A549 (cell line): ENCODE measurements at regions not wholly inside any gene's neighbourhood (a gene's known extent, or its start where the extent isn't known, plus 50 kb on each side); places are given as distances from the start of the nearest gene placed in this dataset.

ENCODE experiments used
- BHLHE40 ChIP-seq: IDR thresholded peaks from 2 replicates; pipeline ENCODE4 v1.6.1; 2012; ENCODE audit warnings: low read depth, low read length, inconsistent platforms
- TF ChIP-seq, protein P1 (sequence below): fragments of >200 bp; sonication (Bioruptor Twin); formaldehyde crosslinking; IDR thresholded peaks from 3 replicates; pipeline ENCODE4 v1.5.1; 2016

DNA sequence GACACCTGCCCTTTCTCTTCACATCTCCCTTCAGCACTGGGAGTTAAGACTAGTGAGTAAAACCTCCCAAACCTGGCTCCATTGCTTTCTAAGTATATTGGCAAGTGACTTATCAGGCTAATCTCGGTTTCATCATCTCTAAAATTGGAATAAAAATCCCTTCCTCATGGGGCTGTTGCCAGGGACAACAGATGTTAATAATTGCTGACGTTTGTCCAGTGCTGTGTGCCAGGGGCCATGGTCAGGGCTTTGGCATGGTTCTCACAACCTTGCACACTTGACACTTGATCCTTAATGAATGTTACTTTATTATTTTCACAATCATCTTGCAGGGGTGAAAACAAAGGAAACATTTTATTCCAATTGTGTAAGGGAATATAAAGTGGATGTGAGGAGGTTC lies 1262.0 kb upstream of the WWC1 start:
- TF ChIP-seq BHLHE40 = no peak
- TF ChIP-seq, protein P1, sequence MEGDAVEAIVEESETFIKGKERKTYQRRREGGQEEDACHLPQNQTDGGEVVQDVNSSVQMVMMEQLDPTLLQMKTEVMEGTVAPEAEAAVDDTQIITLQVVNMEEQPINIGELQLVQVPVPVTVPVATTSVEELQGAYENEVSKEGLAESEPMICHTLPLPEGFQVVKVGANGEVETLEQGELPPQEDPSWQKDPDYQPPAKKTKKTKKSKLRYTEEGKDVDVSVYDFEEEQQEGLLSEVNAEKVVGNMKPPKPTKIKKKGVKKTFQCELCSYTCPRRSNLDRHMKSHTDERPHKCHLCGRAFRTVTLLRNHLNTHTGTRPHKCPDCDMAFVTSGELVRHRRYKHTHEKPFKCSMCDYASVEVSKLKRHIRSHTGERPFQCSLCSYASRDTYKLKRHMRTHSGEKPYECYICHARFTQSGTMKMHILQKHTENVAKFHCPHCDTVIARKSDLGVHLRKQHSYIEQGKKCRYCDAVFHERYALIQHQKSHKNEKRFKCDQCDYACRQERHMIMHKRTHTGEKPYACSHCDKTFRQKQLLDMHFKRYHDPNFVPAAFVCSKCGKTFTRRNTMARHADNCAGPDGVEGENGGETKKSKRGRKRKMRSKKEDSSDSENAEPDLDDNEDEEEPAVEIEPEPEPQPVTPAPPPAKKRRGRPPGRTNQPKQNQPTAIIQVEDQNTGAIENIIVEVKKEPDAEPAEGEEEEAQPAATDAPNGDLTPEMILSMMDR = no peak
